GM18520 (cell line): ENCODE measurements at regions not wholly inside any gene's neighbourhood (a gene's known extent, or its start where the extent isn't known, plus 50 kb on each side); places are given as distances from the start of the nearest gene placed in this dataset.

Experiments used
- ATAC-seq: cut with Tn5 transposase; IDR thresholded peaks from one replicate; pipeline ENCODE4 v1.9.1; 2021; ENCODE audit not compliant: unreplicated experiment

- no peak for ATAC-seq
Observed at GRCh38 chr18:47602273-47602897, 328.1 kb downstream of the SMAD2 start.

GRCh38 chr18:47601581-47602272, 328.7 kb downstream of the SMAD2 start:
- no peak for ATAC-seq

- ATAC-seq = no peak
Observed at GRCh38 chr18:47595831-47596501, 334.5 kb downstream of the SMAD2 start.

- no peak for ATAC-seq
Observed at GRCh38 chr18:47594621-47595086, 335.8 kb downstream of the SMAD2 start.

- no peak for ATAC-seq
Observed at GRCh38 chr18:47593744-47594472, 336.6 kb downstream of the SMAD2 start.

- ATAC-seq = no peak
Observed at GRCh38 chr18:47591429-47591828, 339.0 kb downstream of the SMAD2 start.

GRCh38 chr18:47587587-47587986, 336.1 kb upstream of the SKOR2 start:
- ATAC-seq = no peak

- ATAC-seq = no peak
Observed at GRCh38 chr18:47586418-47587070, 335.1 kb upstream of the SKOR2 start.

- ATAC-seq = no peak
Observed at GRCh38 chr18:47585914-47586313, 334.5 kb upstream of the SKOR2 start.

GRCh38 chr18:47585136-47585535, 333.7 kb upstream of the SKOR2 start:
- ATAC-seq = no peak

- ATAC-seq = no peak
Observed at GRCh38 chr18:47582093-47582492, 330.6 kb upstream of the SKOR2 start.

- ATAC-seq = no peak
Observed at GRCh38 chr18:47577520-47577919, 326.1 kb upstream of the SKOR2 start.

GRCh38 chr18:47574966-47575365, 323.5 kb upstream of the SKOR2 start:
- no peak for ATAC-seq

GRCh38 chr18:47571957-47572356, 320.5 kb upstream of the SKOR2 start:
- ATAC-seq = no peak

GRCh38 chr18:47566809-47567208, 315.3 kb upstream of the SKOR2 start:
- ATAC-seq = no peak

- no peak for ATAC-seq
Observed at GRCh38 chr18:47560723-47561715, 309.6 kb upstream of the SKOR2 start.

GRCh38 chr18:47558110-47558750, 306.8 kb upstream of the SKOR2 start:
- ATAC-seq = peak; percentile 43

- no peak for ATAC-seq
Observed at GRCh38 chr18:47557160-47557559, 305.7 kb upstream of the SKOR2 start.

- ATAC-seq = no peak
Observed at GRCh38 chr18:47552783-47553182, 301.3 kb upstream of the SKOR2 start.
